HG02981 (cell line): ENCODE measurements at regions not wholly inside any gene's neighbourhood (a gene's known extent, or its start where the extent isn't known, plus 50 kb on each side); places are given as distances from the start of the nearest gene placed in this dataset.
"Not testable (repeated sequence)": the region's sequence is repeated elsewhere in the genome, so short reads cannot be mapped to it uniquely, and the experiment has no call there.

Source experiments
- ATAC-seq: cut with Tn5 transposase; IDR thresholded peaks from one replicate; pipeline ENCODE4 v1.9.1; 2021; ENCODE audit warnings: mild to moderate bottlenecking, moderate library complexity; ENCODE audit not compliant: unreplicated experiment

GRCh38 chr2:18267501-18267900 is 293.0 kb downstream of the RDH14 start:
- ATAC-seq = no peak

GRCh38 chr2:18266699-18267098 is 293.8 kb downstream of the RDH14 start:
- not testable (repeated sequence) for ATAC-seq

- ATAC-seq = peak; percentile 53
Observed at GRCh38 chr2:18265614-18266586, 294.6 kb downstream of the RDH14 start.

GRCh38 chr2:18262601-18263000 is 297.9 kb downstream of the RDH14 start:
- ATAC-seq = no peak

- ATAC-seq = no peak
Observed at GRCh38 chr2:18253686-18254197, 306.7 kb downstream of the RDH14 start.

- no peak for ATAC-seq
Observed at GRCh38 chr2:18251486-18251885, 309.0 kb downstream of the RDH14 start.

- no peak for ATAC-seq
Observed at GRCh38 chr2:18247282-18248110, 313.0 kb downstream of the RDH14 start.

- no peak for ATAC-seq
Observed at GRCh38 chr2:18245375-18245774, 315.1 kb downstream of the RDH14 start.

- ATAC-seq = no peak
Observed at GRCh38 chr2:18244845-18245244, 315.6 kb downstream of the RDH14 start.

GRCh38 chr2:18243816-18244215 is 316.6 kb downstream of the RDH14 start:
- no peak for ATAC-seq

GRCh38 chr2:18242716-18243115 is 317.7 kb downstream of the RDH14 start:
- no peak for ATAC-seq

GRCh38 chr2:18238209-18238608 is 322.2 kb downstream of the RDH14 start:
- ATAC-seq = no peak

GRCh38 chr2:18237298-18237697 is 323.2 kb downstream of the RDH14 start:
- ATAC-seq = no peak

- no peak for ATAC-seq
Observed at GRCh38 chr2:18232731-18233438, 327.6 kb downstream of the RDH14 start.

GRCh38 chr2:18230668-18231067 is 329.8 kb downstream of the RDH14 start:
- no peak for ATAC-seq

GRCh38 chr2:18219676-18220075 is 340.8 kb downstream of the RDH14 start:
- no peak for ATAC-seq

GRCh38 chr2:18218160-18218933 is 339.9 kb downstream of the KCNS3 start:
- no peak for ATAC-seq

- ATAC-seq = no peak
Observed at GRCh38 chr2:18214936-18215335, 336.5 kb downstream of the KCNS3 start.

- ATAC-seq = no peak
Observed at GRCh38 chr2:18213986-18214385, 335.5 kb downstream of the KCNS3 start.
